ENCODE measurements at regions not wholly inside any gene's neighbourhood (a gene's known extent, or its start where the extent isn't known, plus 50 kb on each side); places are given as distances from the start of the nearest gene placed in this dataset.
"Not testable (repeated sequence)": the region's sequence is repeated elsewhere in the genome, so short reads cannot be mapped to it uniquely, and the experiment has no call there.

DNA sequence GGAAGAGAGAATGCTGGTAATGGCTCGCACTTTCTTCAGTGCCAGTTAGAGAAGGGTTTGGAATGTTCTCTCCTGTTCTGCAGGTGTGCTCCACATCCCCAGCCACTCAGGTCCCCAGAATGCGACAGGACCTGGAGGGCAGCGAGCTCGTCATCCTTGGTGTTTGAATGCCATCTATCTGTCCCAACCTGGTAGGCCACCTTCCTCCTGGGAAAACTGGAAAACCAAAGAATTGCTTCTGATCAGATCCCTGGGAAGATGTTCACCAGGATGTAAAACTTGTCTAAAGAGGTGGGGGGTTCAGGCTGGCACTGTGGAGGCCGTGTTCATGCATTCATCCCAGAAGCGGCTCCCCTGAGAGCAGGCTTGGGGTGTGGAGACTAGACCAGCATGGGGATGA is 379.5 kb downstream of the GLRX3 start:
- no peak for DNase-seq
- Histone ChIP-seq H3K27me3 (replicated peaks; ENCODE audit: control insufficient read depth, insufficient read depth, low read length, poor library complexity, severe bottlenecking) (no peaks in the 10 kb centered on the region), H3K9me3 (ENCODE audit: control insufficient read depth, low read length) (no peaks in the 10 kb centered on the region), H3K4me1 (ENCODE audit: control insufficient read depth, insufficient read depth, low read length, poor library complexity, severe bottlenecking) (no peaks in the 10 kb centered on the region), H3K4me3 (ENCODE audit: insufficient read depth, low read depth, low read length, poor library complexity, severe bottlenecking) (no peak overlapping the region), H3K27ac (ENCODE audit: insufficient read depth, low read length, poor library complexity, severe bottlenecking) (no peak overlapping the region), H3K36me3 (ENCODE audit: control insufficient read depth, insufficient read depth, low read length) (no peaks in the 10 kb centered on the region)

- DNase-seq: no peak
Measured at GRCh38 chr10:130516141-130516735, 380.0 kb downstream of the GLRX3 start.

DNA sequence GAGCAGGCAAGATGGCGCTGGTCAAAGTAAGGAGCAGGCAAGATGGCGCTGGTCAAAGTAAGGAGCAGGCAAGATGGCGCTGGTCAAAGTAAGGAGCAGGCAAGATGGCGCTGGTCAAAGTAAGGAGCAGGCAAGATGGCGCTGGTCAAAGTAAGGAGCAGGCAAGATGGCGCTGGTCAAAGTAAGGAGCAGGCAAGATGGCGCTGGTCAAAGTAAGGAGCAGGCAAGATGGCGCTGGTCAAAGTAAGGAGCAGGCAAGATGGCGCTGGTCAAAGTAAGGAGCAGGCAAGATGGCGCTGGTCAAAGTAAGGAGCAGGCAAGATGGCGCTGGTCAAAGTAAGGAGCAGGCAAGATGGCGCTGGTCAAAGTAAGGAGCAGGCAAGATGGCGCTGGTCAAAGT is 382.7 kb downstream of the GLRX3 start:
- not testable (repeated sequence) for H3K27me3 ChIP-seq (replicated peaks; ENCODE audit: control insufficient read depth, insufficient read depth, low read length, poor library complexity, severe bottlenecking); H3K4me3 ChIP-seq (ENCODE audit: insufficient read depth, low read depth, low read length, poor library complexity, severe bottlenecking); DNase-seq

More at GRCh38 chr10:130516141-130516735, 380.0 kb downstream of the GLRX3 start:
- Histone ChIP-seq H3K27ac (ENCODE audit: insufficient read depth, low read length, poor library complexity, severe bottlenecking) (no peak overlapping the region), H3K27me3 (replicated peaks; ENCODE audit: control insufficient read depth, insufficient read depth, low read length, poor library complexity, severe bottlenecking) (no peaks in the 10 kb centered on the region), H3K4me1 (ENCODE audit: control insufficient read depth, insufficient read depth, low read length, poor library complexity, severe bottlenecking) (no peaks in the 10 kb centered on the region), H3K9me3 (ENCODE audit: control insufficient read depth, low read length) (no peaks in the 10 kb centered on the region), H3K4me3 (ENCODE audit: insufficient read depth, low read depth, low read length, poor library complexity, severe bottlenecking) (no peak overlapping the region), H3K36me3 (ENCODE audit: control insufficient read depth, insufficient read depth, low read length) (no peaks in the 10 kb centered on the region)

GRCh38 chr10:130519791-130520190 is 383.6 kb downstream of the GLRX3 start:
- H3K36me3 ChIP-seq (ENCODE audit: control insufficient read depth, insufficient read depth, low read length): no peaks in the 10 kb centered on the region
- H3K27ac ChIP-seq (ENCODE audit: insufficient read depth, low read length, poor library complexity, severe bottlenecking): no peak overlapping the region
- no peaks in the 10 kb centered on the region for H3K27me3 ChIP-seq (replicated peaks; ENCODE audit: control insufficient read depth, insufficient read depth, low read length, poor library complexity, severe bottlenecking)
- DNase-seq: no peak
- H3K4me1 ChIP-seq (ENCODE audit: control insufficient read depth, insufficient read depth, low read length, poor library complexity, severe bottlenecking): no peaks in the 10 kb centered on the region
- no peaks in the 10 kb centered on the region for H3K9me3 ChIP-seq (ENCODE audit: control insufficient read depth, low read length)
- no peak overlapping the region for H3K4me3 ChIP-seq (ENCODE audit: insufficient read depth, low read depth, low read length, poor library complexity, severe bottlenecking)

More for the DNA sequence above, 382.7 kb downstream of the GLRX3 start:
- H3K27ac ChIP-seq (ENCODE audit: insufficient read depth, low read length, poor library complexity, severe bottlenecking); H3K36me3 ChIP-seq (ENCODE audit: control insufficient read depth, insufficient read depth, low read length); H3K9me3 ChIP-seq (ENCODE audit: control insufficient read depth, low read length); H3K4me1 ChIP-seq (ENCODE audit: control insufficient read depth, insufficient read depth, low read length, poor library complexity, severe bottlenecking): not testable (repeated sequence)

- H3K27me3 ChIP-seq (replicated peaks; ENCODE audit: control insufficient read depth, insufficient read depth, low read length, poor library complexity, severe bottlenecking): no peaks in the 10 kb centered on the region
- H3K4me3 ChIP-seq (ENCODE audit: insufficient read depth, low read depth, low read length, poor library complexity, severe bottlenecking): no peak overlapping the region
- H3K4me1 ChIP-seq (ENCODE audit: control insufficient read depth, insufficient read depth, low read length, poor library complexity, severe bottlenecking): no peaks in the 10 kb centered on the region
- H3K27ac ChIP-seq (ENCODE audit: insufficient read depth, low read length, poor library complexity, severe bottlenecking): no peak overlapping the region
- DNase-seq: no peak
- no peaks in the 10 kb centered on the region for H3K9me3 ChIP-seq (ENCODE audit: control insufficient read depth, low read length)
- no peaks in the 10 kb centered on the region for H3K36me3 ChIP-seq (ENCODE audit: control insufficient read depth, insufficient read depth, low read length)
Measured at GRCh38 chr10:130531312-130531711, 395.1 kb downstream of the GLRX3 start.

GRCh38 chr10:130541090-130541489 is 404.9 kb downstream of the GLRX3 start:
- H3K27me3 ChIP-seq (replicated peaks; ENCODE audit: control insufficient read depth, insufficient read depth, low read length, poor library complexity, severe bottlenecking): no peaks in the 10 kb centered on the region
- H3K27ac ChIP-seq (ENCODE audit: insufficient read depth, low read length, poor library complexity, severe bottlenecking): no peak overlapping the region
- no peak for DNase-seq
- no peaks in the 10 kb centered on the region for H3K4me1 ChIP-seq (ENCODE audit: control insufficient read depth, insufficient read depth, low read length, poor library complexity, severe bottlenecking)
- no peaks in the 10 kb centered on the region for H3K36me3 ChIP-seq (ENCODE audit: control insufficient read depth, insufficient read depth, low read length)
- H3K4me3 ChIP-seq (ENCODE audit: insufficient read depth, low read depth, low read length, poor library complexity, severe bottlenecking): no peak overlapping the region
- H3K9me3 ChIP-seq (ENCODE audit: control insufficient read depth, low read length): no peaks in the 10 kb centered on the region

DNA sequence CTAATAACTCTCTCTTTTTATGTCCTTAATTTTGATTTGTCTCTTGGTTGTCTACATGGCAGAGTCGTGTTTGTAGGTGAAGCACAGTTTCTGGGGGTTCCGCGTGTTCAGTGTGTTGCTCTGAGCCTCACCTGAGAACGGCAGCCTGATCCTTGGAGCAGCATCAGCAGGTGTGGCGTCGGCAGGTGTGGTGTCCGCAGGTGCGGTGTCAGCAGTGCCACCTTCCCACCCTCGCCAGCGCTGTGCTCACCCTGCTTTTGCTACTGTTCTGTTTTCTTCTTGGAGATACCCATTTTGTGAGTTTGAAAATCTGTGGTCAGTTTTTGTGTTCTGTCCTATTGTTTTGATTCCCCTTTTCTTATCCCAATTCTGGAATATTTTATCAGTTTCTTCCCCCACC is 406.6 kb downstream of the GLRX3 start:
- DNase-seq: no peak
- H3K4me3 ChIP-seq (ENCODE audit: insufficient read depth, low read depth, low read length, poor library complexity, severe bottlenecking): no peak overlapping the region
- H3K27ac ChIP-seq (ENCODE audit: insufficient read depth, low read length, poor library complexity, severe bottlenecking): no peak overlapping the region
- H3K36me3 ChIP-seq (ENCODE audit: control insufficient read depth, insufficient read depth, low read length): no peaks in the 10 kb centered on the region
- H3K27me3 ChIP-seq (replicated peaks; ENCODE audit: control insufficient read depth, insufficient read depth, low read length, poor library complexity, severe bottlenecking): no peaks in the 10 kb centered on the region
- H3K9me3 ChIP-seq (ENCODE audit: control insufficient read depth, low read length): no peaks in the 10 kb centered on the region
- H3K4me1 ChIP-seq (ENCODE audit: control insufficient read depth, insufficient read depth, low read length, poor library complexity, severe bottlenecking): no peaks in the 10 kb centered on the region

DNA sequence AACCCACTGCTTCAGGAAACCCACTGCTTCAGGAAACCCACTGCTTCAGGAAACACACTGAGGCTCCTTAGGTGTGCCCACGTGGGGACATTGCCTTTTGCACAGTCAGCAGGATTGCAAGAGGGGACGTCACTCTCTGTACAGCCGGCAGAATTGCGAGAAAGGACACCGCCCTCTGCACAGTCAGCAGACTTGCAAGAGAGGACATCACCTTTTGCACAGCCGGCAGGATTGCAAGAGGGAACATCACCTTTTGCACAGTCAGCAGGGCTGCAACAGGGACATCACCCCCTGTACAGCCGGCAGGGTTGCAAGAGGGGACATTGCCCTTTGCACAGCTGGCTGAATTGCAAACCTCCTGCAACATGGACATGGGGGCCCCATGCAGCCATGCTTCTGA is 407.6 kb downstream of the GLRX3 start:
- H3K4me3 ChIP-seq (ENCODE audit: insufficient read depth, low read depth, low read length, poor library complexity, severe bottlenecking): no peak overlapping the region
- DNase-seq: no peak
- H3K4me1 ChIP-seq (ENCODE audit: control insufficient read depth, insufficient read depth, low read length, poor library complexity, severe bottlenecking): no peaks in the 10 kb centered on the region
- H3K36me3 ChIP-seq (ENCODE audit: control insufficient read depth, insufficient read depth, low read length): no peaks in the 10 kb centered on the region
- no peaks in the 10 kb centered on the region for H3K27me3 ChIP-seq (replicated peaks; ENCODE audit: control insufficient read depth, insufficient read depth, low read length, poor library complexity, severe bottlenecking)
- H3K9me3 ChIP-seq (ENCODE audit: control insufficient read depth, low read length): no peaks in the 10 kb centered on the region
- H3K27ac ChIP-seq (ENCODE audit: insufficient read depth, low read length, poor library complexity, severe bottlenecking): no peak overlapping the region

DNA sequence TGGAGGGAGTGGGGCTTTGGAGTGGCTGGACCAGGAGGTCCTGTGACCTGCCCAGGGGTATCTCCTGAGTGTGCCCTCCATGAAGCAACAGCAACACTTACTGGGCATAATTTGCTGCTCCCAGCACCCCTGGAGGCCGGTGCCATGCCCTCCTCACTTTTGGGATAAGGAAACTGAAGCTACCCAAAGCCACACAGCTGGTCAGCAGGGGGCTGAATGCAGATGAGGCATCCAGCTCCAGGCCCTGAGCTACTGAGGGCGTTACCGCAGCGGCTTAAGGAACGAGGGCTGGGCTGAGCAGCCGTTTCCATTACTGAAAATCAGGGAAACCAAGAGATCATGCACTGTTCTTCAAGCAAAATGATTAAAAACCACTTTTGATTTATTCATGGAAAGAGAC is 408.9 kb downstream of the GLRX3 start:
- no peaks in the 10 kb centered on the region for H3K36me3 ChIP-seq (ENCODE audit: control insufficient read depth, insufficient read depth, low read length)
- H3K27me3 ChIP-seq (replicated peaks; ENCODE audit: control insufficient read depth, insufficient read depth, low read length, poor library complexity, severe bottlenecking): no peaks in the 10 kb centered on the region
- no peaks in the 10 kb centered on the region for H3K4me1 ChIP-seq (ENCODE audit: control insufficient read depth, insufficient read depth, low read length, poor library complexity, severe bottlenecking)
- no peak overlapping the region for H3K4me3 ChIP-seq (ENCODE audit: insufficient read depth, low read depth, low read length, poor library complexity, severe bottlenecking)
- no peak for DNase-seq
- H3K27ac ChIP-seq (ENCODE audit: insufficient read depth, low read length, poor library complexity, severe bottlenecking): no peak overlapping the region
- H3K9me3 ChIP-seq (ENCODE audit: control insufficient read depth, low read length): no peaks in the 10 kb centered on the region

DNA sequence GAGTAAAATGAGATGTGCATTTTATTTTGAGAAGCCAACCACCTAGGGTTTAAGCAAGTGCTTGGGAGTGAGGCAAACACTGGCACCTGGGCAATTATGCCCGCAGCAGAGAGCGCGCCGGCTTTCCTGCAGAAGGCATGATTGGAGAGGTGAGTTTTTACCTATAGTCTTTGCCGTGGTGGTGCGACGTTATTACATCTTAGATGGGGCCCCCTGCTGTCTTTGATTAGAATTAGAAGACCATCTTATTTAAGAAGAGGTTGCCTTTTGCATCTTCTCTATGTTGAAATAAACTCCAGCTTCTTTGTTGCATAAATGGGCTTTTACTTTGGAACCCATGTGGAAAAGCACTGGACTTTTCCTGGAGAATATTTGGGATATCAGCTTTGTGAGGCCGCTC is 409.5 kb downstream of the GLRX3 start:
- Histone ChIP-seq H3K36me3 (ENCODE audit: control insufficient read depth, insufficient read depth, low read length) (no peaks in the 10 kb centered on the region), H3K4me3 (ENCODE audit: insufficient read depth, low read depth, low read length, poor library complexity, severe bottlenecking) (no peak overlapping the region), H3K27me3 (replicated peaks; ENCODE audit: control insufficient read depth, insufficient read depth, low read length, poor library complexity, severe bottlenecking) (no peaks in the 10 kb centered on the region), H3K9me3 (ENCODE audit: control insufficient read depth, low read length) (no peaks in the 10 kb centered on the region), H3K4me1 (ENCODE audit: control insufficient read depth, insufficient read depth, low read length, poor library complexity, severe bottlenecking) (no peaks in the 10 kb centered on the region), H3K27ac (ENCODE audit: insufficient read depth, low read length, poor library complexity, severe bottlenecking) (no peak overlapping the region)
- no peak for DNase-seq

Measured in effector memory CD4-positive, alpha-beta T cell (primary cell).